ENCODE measurements at regions not wholly inside any gene's neighbourhood (a gene's known extent, or its start where the extent isn't known, plus 50 kb on each side); places are given as distances from the start of the nearest gene placed in this dataset.

GRCh38 chr2:38509947-38510326 lies 92.8 kb downstream of the HNRNPLL start:
- Histone ChIP-seq H2BK12ac (ENCODE audit: low read length) (no peak overlapping the region), H3K9ac (ENCODE audit: low read depth, low read length, poor library complexity) (no peak overlapping the region), H2BK120ac (ENCODE audit: low read depth, low read length) (no peak overlapping the region), H3K27me3 (ENCODE audit: control insufficient read depth in 3 of 3, insufficient read depth in 3 of 3, low read depth in 1 of 3, low read length in 3 of 3) (peaks cover 0 to 6% (median 0%) of the 10 kb centered on the region in 3 experiments), H3K36me3 (replicated peaks in 1 of 2; ENCODE audit: control insufficient read depth in 2 of 2, insufficient read depth in 2 of 2, low read length in 2 of 2) (no peaks in the 10 kb centered on the region), H3K14ac (ENCODE audit: low read length) (no peak overlapping the region), H2BK5ac (ENCODE audit: low read length) (no peak overlapping the region), H3K23ac (ENCODE audit: low read depth, low read length, poor library complexity) (no peak overlapping the region), H3K4me1 (ENCODE audit: control insufficient read depth in 2 of 2, insufficient read depth in 1 of 2, low read depth in 1 of 2, low read length in 2 of 2) (no peaks in the 10 kb centered on the region), H2AFZ (ENCODE audit: low read length) (no peak overlapping the region), H3K4me2 (ENCODE audit: insufficient read depth, low read length, poor library complexity, severe bottlenecking) (no peak overlapping the region), H4K91ac (ENCODE audit: low read depth, low read length, poor library complexity) (no peak overlapping the region), H3K4ac (ENCODE audit: low read length) (no peak overlapping the region), H3K9me3 (replicated peaks in 1 of 2; ENCODE audit: control insufficient read depth in 2 of 2, insufficient read depth in 1 of 2, low read depth in 1 of 2, low read length in 2 of 2) (no peaks in the 10 kb centered on the region), H3K27ac (replicated peaks; ENCODE audit: low read length) (no peak overlapping the region), H3K4me3 (ENCODE audit: low read length in 2 of 2) (no peak overlapping the region), H4K8ac (ENCODE audit: low read depth, low read length) (no peak overlapping the region), H3K18ac (ENCODE audit: low read length) (no peak overlapping the region), H2AK5ac (ENCODE audit: low read depth, low read length) (no peak overlapping the region), H3K79me1 (ENCODE audit: low read depth, low read length) (no peaks in the 10 kb centered on the region), H2BK15ac (ENCODE audit: low read length) (no peak overlapping the region)
- DNase-seq (ENCODE audit: low spot score), result no peak
- no CpG with 5 or more reads among the region's 2 CpGs for WGBS, 2 donors (ENCODE audit: extremely low coverage in 2 of 2, insufficient read length in 2 of 2, insufficient replicate concordance in 1 of 2)

DNA sequence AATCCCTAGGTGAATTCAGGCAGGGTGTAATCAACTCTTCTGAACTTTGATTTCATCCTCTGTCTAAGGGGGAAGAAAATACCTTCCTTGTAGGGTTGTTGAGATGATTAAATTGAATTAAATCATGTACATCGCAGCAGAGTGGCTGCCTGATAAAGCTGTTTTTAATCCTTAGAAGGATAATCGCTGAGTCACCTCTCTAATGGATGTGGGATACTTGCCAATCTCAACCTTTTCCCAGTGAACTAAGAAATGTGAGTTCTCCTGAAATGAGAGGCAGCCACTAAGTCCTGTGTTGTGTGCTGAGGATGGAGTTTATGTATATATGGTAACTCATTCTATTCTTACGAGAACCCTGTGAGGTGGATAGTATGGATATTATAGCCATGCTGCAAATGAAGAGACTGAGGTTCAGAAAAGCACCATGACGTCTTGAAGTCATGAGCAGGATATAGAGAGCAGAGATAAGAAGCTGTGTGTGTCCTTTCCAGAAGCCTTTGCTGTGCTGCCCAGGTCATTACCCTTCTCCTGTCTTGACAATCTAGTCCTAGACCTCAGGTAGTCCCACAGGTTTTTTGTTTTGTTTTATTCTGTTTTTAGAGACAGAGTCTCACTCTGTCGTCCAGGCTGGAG lies 93.3 kb downstream of the HNRNPLL start:
- Histone ChIP-seq H4K8ac (ENCODE audit: low read depth, low read length) (no peak overlapping the region), H4K91ac (ENCODE audit: low read depth, low read length, poor library complexity) (no peak overlapping the region), H3K9ac (ENCODE audit: low read depth, low read length, poor library complexity) (no peak overlapping the region), H3K79me1 (ENCODE audit: low read depth, low read length) (no peaks in the 10 kb centered on the region), H2BK5ac (ENCODE audit: low read length) (no peak overlapping the region), H3K23ac (ENCODE audit: low read depth, low read length, poor library complexity) (no peak overlapping the region), H3K4me1 (ENCODE audit: control insufficient read depth in 2 of 2, insufficient read depth in 1 of 2, low read depth in 1 of 2, low read length in 2 of 2) (no peaks in the 10 kb centered on the region), H2BK12ac (ENCODE audit: low read length) (no peak overlapping the region), H2AK5ac (ENCODE audit: low read depth, low read length) (no peak overlapping the region), H3K4me3 (ENCODE audit: low read length in 2 of 2) (no peak overlapping the region), H3K9me3 (replicated peaks in 1 of 2; ENCODE audit: control insufficient read depth in 2 of 2, insufficient read depth in 1 of 2, low read depth in 1 of 2, low read length in 2 of 2) (no peaks in the 10 kb centered on the region), H3K27ac (replicated peaks; ENCODE audit: low read length) (no peak overlapping the region), H3K36me3 (replicated peaks in 1 of 2; ENCODE audit: control insufficient read depth in 2 of 2, insufficient read depth in 2 of 2, low read length in 2 of 2) (no peaks in the 10 kb centered on the region), H3K4ac (ENCODE audit: low read length) (no peak overlapping the region), H3K27me3 (ENCODE audit: control insufficient read depth in 3 of 3, insufficient read depth in 3 of 3, low read depth in 1 of 3, low read length in 3 of 3) (peaks cover 0 to 6% (median 0%) of the 10 kb centered on the region in 3 experiments), H3K14ac (ENCODE audit: low read length) (no peak overlapping the region), H3K18ac (ENCODE audit: low read length) (no peak overlapping the region), H2BK120ac (ENCODE audit: low read depth, low read length) (no peak overlapping the region), H2BK15ac (ENCODE audit: low read length) (no peak overlapping the region), H3K4me2 (ENCODE audit: insufficient read depth, low read length, poor library complexity, severe bottlenecking) (no peak overlapping the region), H2AFZ (ENCODE audit: low read length) (no peak overlapping the region)
- DNase-seq (ENCODE audit: low spot score), result no peak
- WGBS, 2 donors (ENCODE audit: extremely low coverage in 2 of 2, insufficient read length in 2 of 2, insufficient replicate concordance in 1 of 2), result no CpG with 5 or more reads among the region's 5 CpGs

- Histone ChIP-seq H3K23ac (ENCODE audit: low read depth, low read length, poor library complexity) (no peak overlapping the region), H2AFZ (ENCODE audit: low read length) (peak overlapping the region; percentile 77), H2BK120ac (ENCODE audit: low read depth, low read length) (no peak overlapping the region), H3K4me2 (ENCODE audit: insufficient read depth, low read length, poor library complexity, severe bottlenecking) (no peak overlapping the region), H4K8ac (ENCODE audit: low read depth, low read length) (no peak overlapping the region), H2BK15ac (ENCODE audit: low read length) (peak overlapping the region; percentile 65), H3K27me3 (ENCODE audit: control insufficient read depth in 3 of 3, insufficient read depth in 3 of 3, low read depth in 1 of 3, low read length in 3 of 3) (peaks cover 0 to 6% (median under 1%) of the 10 kb centered on the region in 3 experiments), H3K18ac (ENCODE audit: low read length) (no peak overlapping the region), H3K27ac (replicated peaks; ENCODE audit: low read length) (no peak overlapping the region), H3K4ac (ENCODE audit: low read length) (no peak overlapping the region), H2AK5ac (ENCODE audit: low read depth, low read length) (peak overlapping the region; percentile 30), H3K36me3 (replicated peaks in 1 of 2; ENCODE audit: control insufficient read depth in 2 of 2, insufficient read depth in 2 of 2, low read length in 2 of 2) (no peaks in the 10 kb centered on the region), H3K79me1 (ENCODE audit: low read depth, low read length) (no peaks in the 10 kb centered on the region), H3K4me1 (ENCODE audit: control insufficient read depth in 2 of 2, insufficient read depth in 1 of 2, low read depth in 1 of 2, low read length in 2 of 2) (no peaks in the 10 kb centered on the region), H2BK5ac (ENCODE audit: low read length) (no peak overlapping the region), H3K9ac (ENCODE audit: low read depth, low read length, poor library complexity) (no peak overlapping the region), H2BK12ac (ENCODE audit: low read length) (no peak overlapping the region), H3K14ac (ENCODE audit: low read length) (no peak overlapping the region), H3K4me3 (ENCODE audit: low read length in 2 of 2) (no peak overlapping the region), H4K91ac (ENCODE audit: low read depth, low read length, poor library complexity) (no peak overlapping the region), H3K9me3 (replicated peaks in 1 of 2; ENCODE audit: control insufficient read depth in 2 of 2, insufficient read depth in 1 of 2, low read depth in 1 of 2, low read length in 2 of 2) (no peaks in the 10 kb centered on the region)
- no CpG with 5 or more reads among the region's 10 CpGs for WGBS, 2 donors (ENCODE audit: extremely low coverage in 2 of 2, insufficient read length in 2 of 2, insufficient replicate concordance in 1 of 2)
- peak; percentile 82 for DNase-seq (ENCODE audit: low spot score)
These were observed 94.3 kb downstream of the HNRNPLL start for GRCh38 chr2:38508311-38509039.

DNA sequence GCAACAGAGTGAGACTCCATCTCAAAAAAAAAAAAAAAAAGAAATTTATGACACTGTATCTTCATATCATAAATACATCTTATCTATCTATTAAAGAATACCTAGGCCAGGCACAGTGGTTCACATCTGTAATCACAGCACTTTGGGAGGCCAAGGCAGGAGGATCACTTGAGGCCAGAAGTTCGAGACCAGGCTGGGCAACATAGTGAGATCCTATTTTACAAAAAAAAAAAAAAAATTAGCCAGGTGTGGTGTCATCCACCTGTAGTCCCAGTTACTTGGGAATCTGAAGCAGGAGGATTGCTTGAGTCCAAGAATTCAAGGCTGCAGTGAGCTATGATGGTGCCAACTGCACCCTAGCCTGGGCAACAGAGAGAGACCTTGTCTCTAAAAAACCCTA lies 95.0 kb downstream of the HNRNPLL start:
- Histone ChIP-seq H3K9ac (ENCODE audit: low read depth, low read length, poor library complexity) (no peak overlapping the region), H2AFZ (ENCODE audit: low read length) (no peak overlapping the region), H2BK5ac (ENCODE audit: low read length) (no peak overlapping the region), H2BK12ac (ENCODE audit: low read length) (no peak overlapping the region), H3K27me3 (ENCODE audit: control insufficient read depth in 3 of 3, insufficient read depth in 3 of 3, low read depth in 1 of 3, low read length in 3 of 3) (peaks cover 0 to 6% (median 2%) of the 10 kb centered on the region in 3 experiments), H3K4me3 (ENCODE audit: low read length in 2 of 2) (no peak overlapping the region), H3K79me1 (ENCODE audit: low read depth, low read length) (no peaks in the 10 kb centered on the region), H3K4me1 (ENCODE audit: control insufficient read depth in 2 of 2, insufficient read depth in 1 of 2, low read depth in 1 of 2, low read length in 2 of 2) (no peaks in the 10 kb centered on the region), H3K4me2 (ENCODE audit: insufficient read depth, low read length, poor library complexity, severe bottlenecking) (no peak overlapping the region), H3K18ac (ENCODE audit: low read length) (no peak overlapping the region), H3K36me3 (replicated peaks in 1 of 2; ENCODE audit: control insufficient read depth in 2 of 2, insufficient read depth in 2 of 2, low read length in 2 of 2) (no peaks in the 10 kb centered on the region), H2AK5ac (ENCODE audit: low read depth, low read length) (no peak overlapping the region), H4K91ac (ENCODE audit: low read depth, low read length, poor library complexity) (no peak overlapping the region), H2BK15ac (ENCODE audit: low read length) (no peak overlapping the region), H2BK120ac (ENCODE audit: low read depth, low read length) (no peak overlapping the region), H3K27ac (replicated peaks; ENCODE audit: low read length) (no peak overlapping the region), H3K23ac (ENCODE audit: low read depth, low read length, poor library complexity) (no peak overlapping the region), H3K14ac (ENCODE audit: low read length) (no peak overlapping the region), H4K8ac (ENCODE audit: low read depth, low read length) (no peak overlapping the region), H3K9me3 (replicated peaks in 1 of 2; ENCODE audit: control insufficient read depth in 2 of 2, insufficient read depth in 1 of 2, low read depth in 1 of 2, low read length in 2 of 2) (peaks cover 0 to under 1% of the 10 kb centered on the region in 2 donors), H3K4ac (ENCODE audit: low read length) (no peak overlapping the region)
- WGBS, 2 donors (ENCODE audit: extremely low coverage in 2 of 2, insufficient read length in 2 of 2, insufficient replicate concordance in 1 of 2), result no CpG with 5 or more reads among the region's 1 CpG
- no peak for DNase-seq (ENCODE audit: low spot score)
